Activated gamma-delta T cell treated with anti-CD3 and anti-CD28 coated beads, Interleukin-2, amount 50 U/mL, for 16 hours (primary cell): ENCODE measurements at regions not wholly inside any gene's neighbourhood (a gene's known extent, or its start where the extent isn't known, plus 50 kb on each side); places are given as distances from the start of the nearest gene placed in this dataset.

ENCODE experiments used
- DNase-seq: peaks from one replicate; pipeline ENCODE4 v3.0.0-alpha.2; 2020; ENCODE audit warnings: low read depth

- DNase-seq: no peak
These were observed 443.8 kb downstream of the GPAM start for GRCh38 chr10:111739874-111740139.

GRCh38 chr10:111745982-111746381, 437.6 kb downstream of the GPAM start:
- no peak for DNase-seq

GRCh38 chr10:111747751-111748150, 435.8 kb downstream of the GPAM start:
- no peak for DNase-seq

GRCh38 chr10:111748184-111748583, 435.4 kb downstream of the GPAM start:
- no peak for DNase-seq

GRCh38 chr10:111750165-111750849, 433.3 kb downstream of the GPAM start:
- DNase-seq: no peak

- DNase-seq: no peak
These were observed 427.1 kb downstream of the GPAM start for GRCh38 chr10:111756217-111757061.

- DNase-seq: no peak
These were observed 425.0 kb downstream of the GPAM start for GRCh38 chr10:111758593-111758992.

GRCh38 chr10:111762114-111762513, 421.5 kb downstream of the GPAM start:
- DNase-seq: no peak

- no peak for DNase-seq
These were observed 418.3 kb downstream of the GPAM start for GRCh38 chr10:111765216-111765615.

- no peak for DNase-seq
These were observed 417.1 kb downstream of the GPAM start for GRCh38 chr10:111766464-111766863.

GRCh38 chr10:111767661-111768060, 415.9 kb downstream of the GPAM start:
- DNase-seq: no peak

- no peak for DNase-seq
These were observed 409.6 kb downstream of the GPAM start for GRCh38 chr10:111773950-111774349.

- no peak for DNase-seq
These were observed 409.1 kb downstream of the GPAM start for GRCh38 chr10:111774486-111774885.

- DNase-seq: no peak
These were observed 399.1 kb downstream of the GPAM start for GRCh38 chr10:111784436-111784835.

- DNase-seq: no peak
These were observed 398.6 kb downstream of the GPAM start for GRCh38 chr10:111784946-111785465.

- DNase-seq: no peak
These were observed 397.6 kb downstream of the GPAM start for GRCh38 chr10:111785921-111786320.

GRCh38 chr10:111789821-111790220, 393.7 kb downstream of the GPAM start:
- no peak for DNase-seq

- DNase-seq: no peak
These were observed 381.7 kb downstream of the GPAM start for GRCh38 chr10:111801841-111802240.

- no peak for DNase-seq
These were observed 378.8 kb downstream of the GPAM start for GRCh38 chr10:111804781-111805180.

- no peak for DNase-seq
These were observed 372.0 kb downstream of the GPAM start for GRCh38 chr10:111811517-111811916.

- DNase-seq: no peak
These were observed 363.1 kb downstream of the GPAM start for GRCh38 chr10:111820471-111820870.

- DNase-seq: no peak
These were observed 361.7 kb downstream of the GPAM start for GRCh38 chr10:111821871-111822270.

- no peak for DNase-seq
These were observed 360.9 kb downstream of the GPAM start for GRCh38 chr10:111822661-111823060.

- no peak for DNase-seq
These were observed 359.4 kb downstream of the GPAM start for GRCh38 chr10:111824128-111824527.
